ENCODE measurements at regions not wholly inside any gene's neighbourhood (a gene's known extent, or its start where the extent isn't known, plus 50 kb on each side); places are given as distances from the start of the nearest gene placed in this dataset.
"Not testable (repeated sequence)": the region's sequence is repeated elsewhere in the genome, so short reads cannot be mapped to it uniquely, and the experiment has no call there.

DNA sequence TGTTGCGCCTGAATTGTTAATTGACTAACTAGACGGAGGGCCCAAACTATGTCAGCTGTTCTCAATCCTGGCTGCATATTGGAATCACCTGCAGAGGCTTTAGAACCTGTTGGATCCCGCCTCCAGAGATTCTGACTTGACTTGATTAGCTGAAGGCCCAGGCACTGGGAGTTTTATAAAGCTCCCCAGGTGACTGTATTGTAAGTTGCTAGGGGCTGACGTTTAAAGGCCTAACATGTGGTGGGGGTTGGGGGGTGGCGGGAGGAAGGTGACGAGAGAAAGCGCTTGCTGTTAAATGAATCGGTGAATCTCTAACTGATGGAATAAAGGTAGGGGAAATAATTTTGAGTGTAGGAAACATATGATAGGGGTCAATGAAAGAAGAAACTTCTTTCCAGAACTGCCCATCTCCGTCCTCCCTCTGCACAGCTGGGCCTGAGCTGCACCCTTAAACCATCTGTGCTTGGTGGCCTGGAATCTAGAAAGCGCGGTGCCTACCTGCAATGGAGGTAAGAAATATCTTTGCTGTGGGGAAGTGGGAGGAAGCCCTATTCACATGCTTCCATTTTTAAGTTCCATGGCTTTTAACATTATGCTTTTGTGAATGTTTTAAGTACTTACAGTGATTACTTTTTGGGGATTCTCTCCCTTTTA, 225.0 kb upstream of the FAM3C start:
- DNase-seq = no peak

DNA sequence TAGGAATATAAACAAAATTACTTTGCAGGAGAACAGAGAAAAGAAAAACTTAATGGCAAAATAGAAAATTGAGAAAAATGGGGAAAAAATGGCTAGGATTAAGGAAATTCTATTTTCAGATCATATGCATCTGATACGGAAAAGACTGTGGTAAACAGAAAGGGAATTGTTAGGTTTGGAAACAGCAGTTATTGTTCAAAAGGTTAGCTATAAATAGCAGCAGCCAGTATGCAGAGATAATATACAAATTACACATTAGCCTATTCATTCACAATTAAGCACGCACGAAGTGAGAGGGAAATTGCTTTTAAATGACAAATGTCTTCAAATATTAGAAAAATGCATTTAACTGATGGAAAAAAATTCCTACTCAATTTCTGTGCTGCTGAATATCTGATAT, 224.1 kb upstream of the FAM3C start:
- DNase-seq = no peak

DNA sequence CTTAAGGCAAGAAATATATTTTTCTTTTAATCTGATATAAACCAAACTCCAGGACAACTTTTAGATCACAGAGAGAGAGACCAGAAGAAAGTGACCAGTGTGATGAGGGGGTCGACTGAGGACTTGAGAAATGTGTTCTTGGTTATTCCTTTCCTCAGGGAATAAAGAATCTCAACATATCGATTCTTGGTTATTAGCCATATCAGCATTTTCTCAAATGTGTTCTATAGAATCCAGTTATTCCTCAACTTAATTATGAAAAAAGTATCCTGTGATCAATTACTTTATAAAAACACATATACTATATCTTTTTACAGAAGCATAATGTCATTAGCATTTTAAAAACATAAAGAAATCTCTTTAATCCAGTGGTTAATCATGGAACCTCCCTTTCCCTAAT, 222.1 kb upstream of the FAM3C start:
- DNase-seq = no peak

DNA sequence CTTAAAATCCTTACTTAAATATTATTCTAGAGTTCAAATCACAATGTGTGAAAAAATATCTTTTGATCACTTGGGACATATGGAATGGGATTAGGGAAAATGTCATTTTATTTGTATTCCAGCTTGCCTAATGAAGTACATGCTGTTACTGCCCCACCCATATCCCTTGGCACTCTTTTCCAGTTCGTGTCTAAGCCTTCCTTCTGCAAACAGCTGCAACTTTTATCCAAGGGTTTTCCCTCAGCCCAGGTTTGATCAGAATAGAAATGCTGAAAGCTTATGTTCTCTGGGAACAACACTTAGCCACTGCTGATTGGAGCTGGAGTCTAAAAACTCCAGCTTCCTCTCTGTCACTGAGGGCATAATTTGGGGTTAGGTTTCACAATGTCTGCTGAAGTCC, 214.1 kb upstream of the FAM3C start:
- no peak for DNase-seq

DNA sequence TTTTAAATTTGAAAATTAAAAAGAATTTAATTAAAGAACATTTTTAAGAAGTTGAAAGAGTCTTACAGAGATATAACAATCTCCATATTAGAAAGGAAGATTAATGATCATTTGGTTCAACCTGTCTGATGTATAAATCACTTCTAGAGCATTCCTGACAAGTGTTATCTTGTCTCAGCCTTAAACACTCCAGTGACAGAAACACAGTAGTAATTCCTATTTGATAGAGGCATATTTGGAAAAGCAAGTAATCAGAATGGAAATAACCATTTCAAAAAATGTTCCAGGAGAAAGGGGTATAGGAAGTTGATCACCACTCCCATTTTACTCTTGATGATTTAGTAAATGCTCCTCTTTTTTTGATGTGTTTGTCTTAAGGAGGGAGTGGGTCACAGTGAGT, 213.1 kb upstream of the FAM3C start:
- no peak for DNase-seq

DNA sequence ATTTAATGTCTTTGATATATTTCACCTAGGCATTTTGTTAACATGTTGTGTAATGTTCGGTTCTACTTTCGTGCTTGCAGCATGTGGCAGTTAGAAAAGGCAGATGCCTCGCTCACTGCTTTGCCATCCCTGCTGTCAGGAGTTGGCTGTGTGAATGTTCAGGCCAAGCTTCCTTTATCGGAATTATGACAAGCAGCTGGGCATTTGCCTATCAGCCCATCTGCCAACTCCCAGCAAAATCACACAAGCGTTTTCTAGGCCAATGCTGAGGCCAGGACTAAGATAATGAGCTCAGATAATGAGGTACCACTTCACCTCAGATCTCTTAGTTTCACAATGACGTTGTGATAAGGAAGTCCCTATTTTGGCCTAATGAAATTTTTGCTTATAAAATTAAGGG, 212.7 kb upstream of the FAM3C start:
- DNase-seq = no peak

DNA sequence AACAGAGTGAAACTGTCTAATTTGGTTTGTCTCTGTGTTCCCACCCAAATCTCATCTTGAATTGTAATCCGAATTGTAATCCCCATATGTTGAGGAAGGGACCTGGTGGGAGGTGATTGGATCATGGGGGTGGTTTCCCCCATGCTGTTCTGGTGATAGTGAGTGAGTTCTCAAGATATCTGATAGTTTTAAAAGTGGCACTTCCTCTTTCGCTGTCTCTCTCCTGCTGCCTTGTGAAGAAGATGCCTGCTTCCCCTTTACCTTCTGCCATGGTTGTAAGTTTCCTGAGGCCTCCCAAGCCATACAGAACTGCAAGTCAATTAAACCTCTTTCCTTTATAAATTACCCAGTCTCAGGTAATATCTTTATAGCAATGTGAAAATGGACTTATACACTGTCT, 212.1 kb upstream of the FAM3C start:
- DNase-seq = not testable (repeated sequence)

DNA sequence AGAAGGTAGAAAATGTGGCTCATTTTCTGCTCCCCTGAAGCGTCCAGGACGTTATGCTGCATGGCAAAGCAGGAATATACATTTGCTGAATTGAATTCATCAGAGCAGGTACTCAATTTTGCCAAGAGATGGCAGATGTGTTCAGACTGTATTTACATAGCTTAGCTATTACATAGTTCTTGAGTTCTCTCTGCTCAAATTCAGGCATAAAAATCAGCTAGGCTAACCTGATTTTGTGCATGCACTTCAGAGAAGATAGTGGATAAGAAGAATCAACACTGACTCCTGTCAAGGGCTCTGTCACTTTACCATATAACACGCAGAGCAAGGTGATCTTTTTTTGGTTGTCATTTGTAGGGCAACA, 209.2 kb upstream of the FAM3C start:
- no peak for DNase-seq

DNA sequence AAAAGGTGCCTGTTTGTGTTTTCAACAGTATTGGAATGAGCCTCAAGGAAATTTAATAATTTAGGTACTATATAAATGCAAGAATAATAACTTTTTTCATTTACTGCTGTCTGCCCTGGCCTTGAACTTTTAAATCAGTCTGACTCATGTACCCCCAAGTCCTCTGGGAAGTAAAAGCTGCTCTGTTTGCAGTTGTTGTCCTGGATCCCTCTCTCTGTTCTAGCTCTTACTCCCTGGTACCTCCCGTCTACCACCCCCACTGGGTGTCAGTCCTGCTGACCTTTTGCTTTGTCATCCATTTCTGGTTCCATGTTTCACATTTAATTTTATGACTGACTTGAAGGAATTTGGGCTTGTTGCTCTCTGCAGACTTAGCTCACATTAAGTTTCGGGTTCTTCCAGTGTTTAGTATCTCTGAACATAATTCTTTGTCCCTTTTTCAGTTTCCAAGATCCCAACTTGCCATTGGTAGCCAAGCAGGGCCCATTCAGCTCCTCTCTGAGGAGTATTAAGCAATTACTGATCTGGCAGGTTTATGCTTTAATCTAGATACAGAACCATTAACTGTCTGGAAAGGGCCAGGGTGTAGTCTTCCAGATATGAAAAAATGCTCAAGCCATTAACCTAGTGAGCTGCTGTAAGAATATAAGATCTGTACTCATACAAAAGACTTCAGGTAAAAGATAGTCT, 208.7 kb upstream of the FAM3C start:
- no peak for DNase-seq

DNA sequence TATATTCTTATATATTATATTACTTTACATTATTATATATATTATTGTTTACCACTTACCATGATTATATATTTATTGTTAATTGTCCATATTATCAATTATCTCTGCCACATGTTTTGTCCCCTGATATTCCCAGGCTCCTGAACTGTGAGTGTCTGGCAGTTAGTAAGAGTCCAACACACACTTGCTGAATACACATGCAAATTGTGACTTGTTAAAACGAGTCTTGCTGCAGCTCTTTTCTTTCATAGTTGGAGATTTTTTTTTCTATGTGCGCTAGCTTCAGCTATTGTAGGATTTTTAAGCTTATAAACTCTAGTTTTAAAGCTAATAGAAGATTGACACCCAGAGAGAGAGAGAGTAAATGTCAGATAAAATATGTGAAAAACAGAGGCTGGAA, 207.8 kb upstream of the FAM3C start:
- no peak for DNase-seq

DNA sequence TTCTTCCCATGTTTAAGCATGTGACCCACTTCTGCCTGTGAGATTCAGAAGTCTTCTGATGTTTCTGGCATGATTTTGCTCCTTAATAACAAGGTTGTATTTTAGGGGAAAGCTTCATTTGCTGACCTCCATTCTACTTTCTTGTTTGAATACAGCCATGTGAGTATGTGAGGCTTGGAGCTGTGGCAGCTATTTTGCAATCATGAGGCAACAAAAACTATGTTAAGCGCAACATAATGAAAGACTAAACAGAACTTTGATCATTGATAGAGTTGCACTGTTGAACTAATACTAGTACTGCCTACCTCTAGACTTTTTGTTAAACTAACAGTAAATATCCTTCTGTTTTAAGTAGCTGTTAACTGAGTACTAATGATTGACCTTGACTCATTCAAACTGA, 203.8 kb upstream of the FAM3C start:
- no peak for DNase-seq

DNA sequence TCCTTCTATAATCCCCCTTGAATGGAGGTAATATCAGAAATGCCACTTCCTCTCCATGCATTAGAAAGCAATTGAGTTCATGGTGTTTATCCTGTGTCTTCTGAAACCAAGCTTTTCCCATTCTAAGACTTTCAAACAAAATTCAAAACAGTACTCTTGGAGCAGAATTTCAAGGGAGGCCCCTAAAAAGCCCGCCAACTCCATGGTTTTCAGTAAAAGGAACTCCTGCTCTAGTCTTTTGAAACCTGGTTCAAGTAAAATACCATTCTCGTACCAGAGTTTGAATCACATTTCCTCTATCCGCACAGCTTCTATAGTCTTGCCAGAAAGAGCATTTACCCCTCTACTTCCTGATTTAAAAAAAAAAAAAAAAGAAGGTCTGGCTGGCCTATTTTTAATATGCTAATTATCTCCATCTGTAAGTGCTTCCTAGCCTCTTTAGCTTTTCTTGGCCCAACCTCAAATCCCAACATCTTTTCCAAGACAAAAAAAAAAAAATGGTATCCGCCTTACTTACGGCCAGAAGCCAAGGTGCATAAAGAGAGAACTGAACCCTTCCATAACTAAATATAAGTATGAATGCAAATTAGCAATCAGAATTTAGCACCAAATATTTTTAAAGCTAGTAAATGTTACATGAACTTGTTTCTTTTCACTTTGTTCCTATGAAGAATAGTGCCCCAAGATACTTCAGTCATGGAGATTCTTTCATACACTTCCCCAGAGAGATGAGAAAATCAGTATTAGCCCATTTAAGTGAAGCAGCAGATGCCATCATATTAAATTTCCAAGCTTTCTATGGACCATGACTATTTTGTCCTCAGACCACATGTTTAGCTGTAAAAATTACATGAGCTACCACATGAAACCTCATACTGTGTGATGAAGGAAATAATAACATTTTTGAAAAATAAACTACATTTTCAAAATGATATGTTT, 199.9 kb upstream of the FAM3C start:
- DNase-seq = no peak

DNA sequence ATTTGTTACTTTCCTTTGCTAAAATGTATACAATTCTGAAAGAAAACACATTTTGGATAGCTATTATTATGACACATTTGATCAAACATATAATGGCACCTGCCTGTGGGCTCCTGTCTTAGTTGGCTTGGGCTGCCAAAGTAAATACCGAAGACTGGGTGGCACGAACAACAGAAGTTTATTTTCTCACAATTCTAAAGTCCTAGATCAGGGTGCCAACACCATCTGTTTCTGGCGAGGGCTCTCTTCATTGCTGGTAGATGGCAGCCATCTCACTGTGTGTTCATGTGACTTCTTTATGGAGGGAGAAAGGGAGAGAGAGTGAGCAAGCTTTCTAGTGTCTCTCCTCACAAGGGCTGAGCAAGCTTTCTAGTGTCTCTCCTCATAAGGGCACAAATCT, 195.8 kb upstream of the FAM3C start:
- no peak for DNase-seq

DNA sequence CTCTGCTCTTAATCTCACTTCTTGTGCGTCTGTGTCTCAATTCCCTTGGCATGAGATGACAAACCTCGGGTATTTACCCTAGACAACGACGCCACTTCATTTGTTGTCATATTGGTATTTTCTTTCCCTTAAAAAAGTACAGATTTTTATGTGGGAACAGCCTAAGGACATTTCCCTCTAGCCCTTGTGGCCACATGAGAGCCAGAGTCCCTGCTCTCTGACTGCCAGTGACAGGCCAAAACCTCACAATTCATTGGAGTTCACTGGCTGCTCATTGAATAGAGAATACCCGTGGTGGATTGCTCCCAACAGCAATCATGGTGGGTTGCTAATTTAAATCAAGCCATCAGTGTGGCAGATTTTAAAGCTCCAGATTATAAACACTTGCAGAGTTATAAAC, 191.3 kb upstream of the FAM3C start:
- DNase-seq = no peak

DNA sequence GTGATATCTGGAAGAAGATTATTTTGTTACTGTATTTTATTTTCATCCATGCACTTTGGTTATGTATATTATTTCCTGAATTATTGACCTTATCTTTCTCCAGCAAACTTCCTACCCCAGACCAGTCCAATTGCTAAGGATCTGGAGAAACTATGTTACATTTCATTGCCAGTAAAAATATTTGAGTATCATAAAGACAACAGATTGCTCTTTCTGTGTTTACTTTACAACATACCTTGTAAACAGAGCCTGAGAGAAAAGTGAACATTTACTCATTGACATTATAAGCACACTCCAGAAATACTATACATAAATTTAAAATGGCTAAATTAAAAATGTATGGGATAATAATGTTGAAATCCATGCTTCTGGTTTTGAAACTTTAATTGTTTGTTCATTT, 186.2 kb upstream of the FAM3C start:
- DNase-seq = no peak

DNA sequence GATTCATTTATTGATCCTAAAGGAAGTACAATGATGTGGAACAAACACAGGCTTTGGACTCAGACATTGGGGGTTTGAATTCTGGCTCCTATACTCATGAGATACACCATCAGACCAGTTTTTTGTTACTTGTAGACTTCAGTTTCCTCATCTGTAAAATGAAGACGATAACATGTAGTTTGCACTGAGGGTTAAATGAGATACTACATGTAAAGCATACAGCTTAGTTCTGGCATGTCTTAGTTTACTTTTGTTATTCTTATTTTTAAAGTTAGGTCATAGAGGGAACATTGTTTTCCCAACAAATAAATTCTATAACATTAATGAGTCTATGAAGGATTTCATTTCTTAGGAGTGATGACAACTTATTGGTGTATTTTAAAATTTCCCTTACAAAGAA, 183.5 kb upstream of the FAM3C start:
- no peak for DNase-seq

DNA sequence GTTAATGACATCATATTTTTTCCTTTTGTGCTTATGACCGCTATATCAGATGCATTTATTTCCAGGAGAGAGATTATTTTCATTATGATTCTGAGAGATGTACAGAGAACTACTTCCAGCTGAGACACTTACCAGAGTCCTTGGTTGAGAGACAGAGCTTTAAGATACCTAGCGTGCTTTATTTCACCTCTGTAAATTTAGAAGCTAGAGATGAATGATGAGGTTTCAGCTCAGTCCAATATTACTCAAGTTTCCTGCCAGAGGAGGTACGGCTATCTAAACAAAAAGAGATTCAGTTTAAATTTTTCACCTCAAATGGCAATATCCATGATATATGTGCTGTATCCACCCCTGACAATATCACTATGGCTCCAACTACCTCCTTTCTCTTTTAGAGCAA, 182.6 kb upstream of the FAM3C start:
- DNase-seq = no peak

DNA sequence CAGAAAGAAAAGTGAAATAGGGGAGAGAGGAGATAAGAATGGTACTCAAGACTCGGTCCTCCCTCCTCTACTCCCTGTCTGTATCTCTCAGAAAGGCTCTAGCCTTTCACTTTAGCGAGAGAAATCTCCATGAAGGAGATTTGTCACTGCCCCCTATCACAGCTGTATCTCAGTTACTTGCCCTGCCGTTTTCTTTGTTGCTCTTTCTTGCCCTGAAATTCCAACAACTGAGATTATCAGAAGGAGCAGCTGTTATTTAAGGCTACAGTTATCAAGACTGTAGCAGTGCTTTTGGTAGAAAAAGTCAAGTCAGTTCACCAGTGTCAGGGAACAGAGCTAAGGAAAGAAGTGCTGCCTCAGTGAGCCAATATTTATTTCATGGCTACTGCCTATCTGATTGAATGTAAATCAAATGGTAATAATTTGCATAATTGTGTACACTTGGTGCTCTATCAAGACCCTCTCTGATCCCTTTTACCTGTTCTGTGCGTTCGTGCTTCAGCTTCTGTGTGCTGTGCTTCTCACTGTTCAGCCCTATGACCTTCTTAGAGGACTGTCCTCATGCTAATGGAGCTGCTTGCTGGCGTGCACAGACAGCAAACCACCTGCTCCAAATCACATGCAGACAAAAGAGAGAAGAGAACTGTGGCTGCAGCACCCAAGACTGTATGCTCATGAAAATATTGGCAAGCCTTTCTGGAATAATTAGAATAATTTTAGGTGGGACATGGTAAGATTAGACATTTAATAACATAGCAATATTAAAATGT, 180.2 kb upstream of the FAM3C start:
- DNase-seq = no peak

DNA sequence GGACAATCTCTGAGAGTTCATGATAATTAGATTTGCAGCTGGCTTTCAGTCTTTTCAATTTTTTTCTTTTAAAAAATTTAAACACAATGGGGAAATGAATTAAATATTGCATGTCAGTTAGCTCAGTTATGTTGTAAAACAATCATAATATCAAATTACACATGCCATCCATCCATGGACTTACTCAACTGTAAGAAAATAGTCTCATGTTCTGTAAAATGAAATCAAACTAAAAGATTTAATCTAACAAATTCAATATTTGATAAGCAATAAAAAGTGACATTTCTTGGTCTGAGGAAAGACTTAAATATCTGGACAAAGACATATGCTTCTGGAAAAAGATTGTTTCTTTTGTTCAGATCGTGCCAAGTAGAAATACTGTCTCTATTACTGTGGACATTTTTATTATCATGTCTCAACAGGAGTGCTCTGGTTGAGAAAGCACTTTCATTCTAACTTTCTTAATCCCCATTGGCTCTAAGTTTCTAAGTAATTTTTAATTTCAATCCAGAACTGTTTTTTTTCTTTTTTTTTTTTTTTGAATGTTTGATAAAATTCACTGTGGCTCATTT, 179.2 kb upstream of the FAM3C start:
- DNase-seq = no peak

DNA sequence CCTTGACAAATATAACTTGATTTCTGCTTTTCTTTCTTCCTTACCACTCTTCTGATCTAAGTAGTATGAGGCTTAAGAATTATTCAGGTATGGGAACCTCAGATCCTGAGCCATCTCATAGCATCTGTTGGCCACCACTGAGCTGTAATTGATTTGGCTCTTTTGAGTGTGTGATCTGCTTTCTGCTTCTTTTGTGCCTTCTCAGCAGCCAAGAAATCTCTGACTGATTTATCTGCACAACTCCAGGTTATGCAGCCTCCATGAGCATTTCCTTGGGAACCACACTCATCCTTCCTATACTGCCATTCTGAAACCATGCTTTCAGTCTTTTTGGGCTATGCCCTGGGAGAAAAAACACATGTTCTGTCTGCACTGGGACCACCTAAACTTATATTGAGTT, 178.0 kb upstream of the FAM3C start:
- no peak for DNase-seq

DNA sequence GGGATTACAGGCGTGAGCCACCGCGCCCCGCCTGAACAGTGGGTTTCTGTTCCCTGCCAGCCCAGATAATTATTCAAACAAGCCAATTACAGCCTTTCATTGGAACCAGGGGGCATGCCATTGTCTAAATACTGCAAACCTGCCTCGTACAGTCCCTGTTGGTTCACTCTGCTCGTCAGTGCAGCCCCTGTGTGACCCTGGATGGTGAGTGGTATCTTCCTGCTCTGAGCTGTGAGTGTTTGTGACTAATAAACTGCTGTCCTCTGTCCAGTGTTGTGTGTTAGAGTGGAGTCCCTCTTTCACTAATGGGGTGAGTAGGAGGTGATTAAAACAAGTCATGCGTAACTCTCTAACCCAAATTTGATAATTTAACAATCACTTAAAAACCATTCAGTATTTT, 176.5 kb upstream of the FAM3C start:
- DNase-seq = no peak

DNA sequence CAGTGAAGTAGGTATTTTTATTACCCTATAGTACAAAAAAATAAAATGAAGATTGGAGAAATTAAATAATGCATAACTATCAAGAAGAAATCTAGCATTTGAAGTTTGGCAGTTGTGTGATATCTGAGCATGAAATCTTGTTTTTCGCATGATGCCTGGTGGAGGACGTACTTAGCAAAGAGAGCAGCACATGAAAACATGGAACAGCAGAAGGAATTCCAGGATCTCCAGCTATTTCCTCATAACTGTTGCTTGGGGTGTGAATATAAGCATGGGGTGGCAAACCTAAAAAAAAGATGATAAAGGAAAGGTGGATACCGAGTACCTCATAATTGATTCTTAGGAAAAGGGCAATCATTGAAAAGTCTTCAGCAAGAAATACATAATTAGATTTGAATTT, 174.3 kb upstream of the FAM3C start:
- DNase-seq = no peak
